K562 (cell line): ENCODE measurements at regions not wholly inside any gene's neighbourhood (a gene's known extent, or its start where the extent isn't known, plus 50 kb on each side); places are given as distances from the start of the nearest gene placed in this dataset.

Experiments
- ATAC-seq: fragments of 200-7000 bp; cut with Tn5 transposase; 3 replicates; pipeline ENCODE4 v1.9.1; 2020; ENCODE audit warnings: moderate library complexity
- BruUV-seq: library from RNA; stranded (reverse); fragments of 400-500 nt; replicated peaks from 2 replicates; lab custom pipeline; 2021; lab: Mats Ljungman, UMichigan
- CTCF ChIA-PET: fragments of 300-600 bp; formaldehyde crosslinking; extraction: SDS; loops from one replicate; lab custom pipeline; 2021; ENCODE audit warnings: low intra/inter-chr PET ratio; lab: Yijun Ruan, JAX
- POLR2A ChIA-PET: fragments of 300-600, 350-650 bp; sonication (Branson Sonifier 250); formaldehyde crosslinking; extraction: SDS; loops from one replicate; lab custom pipeline; 2021; ENCODE audit warnings: antibody characterized with exemption, inconsistent platforms; lab: Yijun Ruan, JAX
- DNase-seq, 4 experiments: peaks; one replicate each; pipeline versions ENCODE4 v3.0.0 to v3.0.0-alpha.2; 2011 to 2018; ENCODE audit warnings: low spot score in 3 of 4, mixed read lengths in 3 of 4; ENCODE audit errors: extremely low read depth in 1 of 4
- FAIRE-seq: peaks from 2 replicates; lab custom pipeline; 2011; peaks lifted over from hg19 to GRCh38; lab: Jason Lieb, UNC
- H2AFZ ChIP-seq: 2 replicates; pipeline ENCODE4 v1.6.0; 2011; ENCODE audit warnings: low read depth, low read length, control low read depth, inconsistent platforms
- H3K27ac ChIP-seq: fragments of 200-600 bp; 3 replicates; pipeline ENCODE4 v1.8.0; 2011; ENCODE audit warnings: low read depth, mild to moderate bottlenecking, control low read depth, inconsistent platforms, low read length, moderate library complexity, mixed read lengths; ENCODE audit errors: extremely low read depth
- H3K27me3 ChIP-seq, 2 experiments: fragments of 300-600 bp in 1 of 2; 2 replicates in 1 of 2; 3 replicates in 1 of 2; pipeline versions ENCODE4 v1.6.0 to v1.8.0; 2011; ENCODE audit warnings: inconsistent platforms in 2 of 2, low read length in 2 of 2, mild to moderate bottlenecking in 1 of 2, mixed read lengths in 1 of 2, moderate library complexity in 1 of 2; ENCODE audit not compliant: control insufficient read depth in 2 of 2, insufficient read depth in 2 of 2
- H3K36me3 ChIP-seq: fragments of 300-600 bp; 3 replicates; pipeline ENCODE4 v1.8.0; 2011; ENCODE audit warnings: mild to moderate bottlenecking, low read length, inconsistent platforms; ENCODE audit not compliant: control insufficient read depth, insufficient read depth
- H3K4me1 ChIP-seq, 2 experiments: fragments of 200-600 bp in 1 of 2; replicated peaks in 1 of 2; 2 replicates in 1 of 2; 3 replicates in 1 of 2; pipeline versions ENCODE4 v1.5.1 to v1.8.0; 2011; ENCODE audit warnings: inconsistent platforms in 2 of 2, low read length in 2 of 2, mild to moderate bottlenecking in 1 of 2, mixed read lengths in 1 of 2, moderate library complexity in 1 of 2; ENCODE audit not compliant: control insufficient read depth in 2 of 2, insufficient read depth in 2 of 2
- H3K4me2 ChIP-seq: 2 replicates; pipeline ENCODE4 v1.6.1; 2011; ENCODE audit warnings: low read length, control low read depth, inconsistent platforms, mixed read lengths; ENCODE audit not compliant: insufficient read depth
- H3K4me3 ChIP-seq: fragments of 200-600 bp; sonication (generic), shearing (Covaris generic); 2 replicates; pipeline ENCODE4 v1.5.1; 2016; ENCODE audit warnings: control low read depth, inconsistent platforms
- H3K79me2 ChIP-seq: fragments of 200-600 bp; 3 replicates; pipeline ENCODE4 v1.8.0; 2011; ENCODE audit warnings: low read length, inconsistent platforms; ENCODE audit not compliant: control insufficient read depth, insufficient read depth
- H3K9ac ChIP-seq, 2 experiments: 2 replicates each; pipeline versions ENCODE4 v1.6.0 to v1.6.1; 2011; ENCODE audit warnings: low read depth in 2 of 2, low read length in 2 of 2, control low read depth in 1 of 2, inconsistent platforms in 1 of 2, mild to moderate bottlenecking in 1 of 2, mixed read lengths in 1 of 2; ENCODE audit not compliant: insufficient read depth in 1 of 2
- H3K9me1 ChIP-seq: one replicate; pipeline ENCODE4 v1.6.0; 2011; ENCODE audit warnings: inconsistent platforms, mild to moderate bottlenecking, low read length, moderate library complexity; ENCODE audit not compliant: control insufficient read depth, insufficient read depth
- H3K9me3 ChIP-seq: replicated peaks from 2 replicates; pipeline ENCODE4 v1.5.1; 2011; ENCODE audit warnings: low read depth, low read length, inconsistent platforms; ENCODE audit not compliant: control insufficient read depth, insufficient read depth
- H4K20me1 ChIP-seq: replicated peaks from 2 replicates; pipeline ENCODE4 v1.6.1; 2011; ENCODE audit warnings: low read length, inconsistent platforms, mixed read lengths; ENCODE audit not compliant: control insufficient read depth, insufficient read depth
- BCL6 ChIP-seq: fragments of 250-450 bp; sonication (Bioruptor Pico); IDR thresholded peaks from 2 replicates; pipeline ENCODE4 v1.4.0; 2020
- CCAR2 ChIP-seq: fragments of 200-400 bp; formaldehyde crosslinking; IDR thresholded peaks from 2 replicates; pipeline ENCODE4 v1.6.1; 2017; ENCODE audit warnings: mild to moderate bottlenecking, low read depth, low read length
- CREB1 ChIP-seq, 2 experiments: sonication (generic) in 1 of 2; formaldehyde crosslinking in 1 of 2; IDR thresholded peaks; 2 replicates each; pipeline versions ENCODE4 v1.6.1 to v1.8.0; 2012 to 2022; ENCODE audit warnings: inconsistent platforms in 1 of 2, mild to moderate bottlenecking in 1 of 2, missing genetic modification reagents in 1 of 2, moderate library complexity in 1 of 2
- HCFC1 ChIP-seq: IDR thresholded peaks from 2 replicates; pipeline ENCODE4 v1.6.1; 2012; ENCODE audit warnings: low read depth, low read length, improper control_type of control experiment
- JUND ChIP-seq, 2 experiments: IDR thresholded peaks; 2 replicates in 1 of 2; 3 replicates in 1 of 2; pipeline ENCODE4 v1.6.1; 2011; ENCODE audit warnings: borderline replicate concordance in 2 of 2, low read depth in 2 of 2, low read length in 2 of 2, improper control_type of control experiment in 1 of 2, missing biosample characterization in 1 of 2, missing genetic modification characterization in 1 of 2, missing genetic modification reagents in 1 of 2
- KDM4B ChIP-seq, 2 experiments: fragments of 450-650 bp in 1 of 2; sonication (generic) in 1 of 2; IDR thresholded peaks; 2 replicates each; pipeline ENCODE4 v1.6.1; 2016 to 2017; ENCODE audit warnings: borderline replicate concordance in 2 of 2, antibody characterized with exemption in 1 of 2, low read depth in 1 of 2, mild to moderate bottlenecking in 1 of 2
- MTA1 ChIP-seq: fragments of 450-650 bp; IDR thresholded peaks from 2 replicates; pipeline ENCODE4 v1.6.1; 2017; ENCODE audit warnings: borderline replicate concordance
- PHB ChIP-seq: fragments of 250-450 bp; sonication (Bioruptor Pico); IDR thresholded peaks from 2 replicates; pipeline ENCODE4 v1.5.0; 2021
- PML ChIP-seq: IDR thresholded peaks from 2 replicates; pipeline ENCODE4 v1.6.1; 2012; ENCODE audit warnings: low read length, inconsistent platforms
- RBM34 ChIP-seq: fragments of 200-400 bp; formaldehyde crosslinking; IDR thresholded peaks from 2 replicates; pipeline ENCODE4 v1.6.1; 2018; ENCODE audit warnings: low read length, borderline replicate concordance; ENCODE audit not compliant: insufficient read depth
- SMARCE1 ChIP-seq: fragments of 450-650 bp; IDR thresholded peaks from 2 replicates; pipeline ENCODE4 v1.7.1; 2016; ENCODE audit warnings: mild to moderate bottlenecking
- TARDBP ChIP-seq: fragments of 450-650 bp; IDR thresholded peaks from 2 replicates; pipeline ENCODE4 v1.6.1; 2016
- ZNF146 ChIP-seq: IDR thresholded peaks from one replicate; pipeline ENCODE4 v1.6.1; 2018; ENCODE audit warnings: missing compliant biosample characterization; ENCODE audit not compliant: unreplicated experiment
- ZNF395 ChIP-seq: fragments of 200-800 bp; sonication (Bioruptor generic); IDR thresholded peaks from 2 replicates; pipeline ENCODE4 v1.6.1; 2017; ENCODE audit warnings: missing genetic modification characterization, missing compliant biosample characterization
- ZNF764 ChIP-seq: fragments of 250-450 bp; sonication (Bioruptor Pico); IDR thresholded peaks from 2 replicates; pipeline ENCODE4 v1.4.0; 2020; ENCODE audit warnings: low read depth, mild to moderate bottlenecking, moderate library complexity
- WGBS: fragments of 100-300 bp; shearing (Covaris generic); methylation state at CpG from one replicate; pipeline ENCODE4 v1.1.6; 2016; ENCODE audit warnings: low coverage, mixed read lengths; ENCODE audit not compliant: insufficient coverage; ENCODE audit errors: missing lambda C conversion rate; 5-methylcytosine and 5-hydroxymethylcytosine counted together
- in situ Hi-C: fragments of 300-500 bp; cut with MboI; formaldehyde crosslinking; loops from 4 replicates; pipeline ENCODE4 v1.15.0; 2018; ENCODE audit warnings: inconsistent platforms, mixed read lengths
- intact Hi-C: fragments of 100-400 bp; cut with micrococcal nuclease; formaldehyde crosslinking; loops from 2 replicates; pipeline ENCODE4 v1.14.2; 2022

- Histone ChIP-seq H4K20me1 (no peaks in the 10 kb centered on the region), H2AFZ (no peak overlapping the region), H3K9me3 (no peaks in the 10 kb centered on the region), H3K27ac (no peak overlapping the region), H3K27me3 (no peaks in the 10 kb centered on the region), H3K9ac (no peak overlapping the region), H3K36me3 (no peaks in the 10 kb centered on the region), H3K79me2 (no peaks in the 10 kb centered on the region), H3K4me1 (no peaks in the 10 kb centered on the region), H3K4me3 (no peak overlapping the region), H3K4me2 (no peak overlapping the region), H3K9me1 (no peaks in the 10 kb centered on the region)
- 0% methylated on average over 6 of the region's 6 CpGs for WGBS
- ChIA-PET POLR2A (no interaction called here), CTCF (no interaction called here)
- intact Hi-C loops: no loop called here
- ATAC-seq (no peak), FAIRE-seq (no peak), DNase-seq (no peak)
- BruUV-seq: no TSS peak
- TF ChIP-seq KDM4B (IDR thresholded peaks at IDR 0.05; ENCODE audit: borderline replicate concordance in 2 of 2, low read depth in 1 of 2): no peak
- TF ChIP-seq HCFC1: no peak
- TF ChIP-seq RBM34: no peak
- in situ Hi-C loops: no loop called here
Observed at GRCh38 chr4:164056426-164057142, 562.1 kb downstream of the TMA16 start.

- ChIA-PET POLR2A (no interaction called here), CTCF (no interaction called here)
- FAIRE-seq (no peak), DNase-seq (no peak), ATAC-seq (no peak)
- Histone ChIP-seq H3K9me1 (no peaks in the 10 kb centered on the region), H3K4me1 (no peaks in the 10 kb centered on the region), H3K4me2 (no peak overlapping the region), H3K36me3 (no peaks in the 10 kb centered on the region), H3K4me3 (no peak overlapping the region), H2AFZ (no peak overlapping the region), H3K9ac (no peak overlapping the region), H3K27me3 (no peaks in the 10 kb centered on the region), H3K9me3 (no peaks in the 10 kb centered on the region), H4K20me1 (no peaks in the 10 kb centered on the region), H3K27ac (no peak overlapping the region), H3K79me2 (no peaks in the 10 kb centered on the region)
- WGBS: 2% methylated on average over 5 of the region's 5 CpGs
- in situ Hi-C loops: no loop called here
- BruUV-seq: no TSS peak
- intact Hi-C loops: no loop called here
- TF ChIP-seq ZNF146 (CRISPR knock-in tag): no peak
- TF ChIP-seq CCAR2: no peak
- no peak for TF ChIP-seq ZNF764 (CRISPR knock-in tag)
- TF ChIP-seq JUND (IDR thresholded peaks at IDR 0.05; ENCODE audit: borderline replicate concordance, low read depth, low read length): no peak
- no peak for TF ChIP-seq JUND (tag; IDR thresholded peaks at IDR 0.05; ENCODE audit: borderline replicate concordance, low read depth, low read length)
- TF ChIP-seq ZNF395 (CRISPR knock-in tag): no peak
- TF ChIP-seq TARDBP: no peak
- no peak for TF ChIP-seq SMARCE1
- TF ChIP-seq CREB1 (IDR thresholded peaks at IDR 0.05): no peak
- no peak for TF ChIP-seq CREB1 (CRISPR knock-in tag; IDR thresholded peaks at IDR 0.05)
- no peak for TF ChIP-seq PML
- TF ChIP-seq BCL6: no peak
- TF ChIP-seq PHB (CRISPR knock-in tag): no peak
- no peak for TF ChIP-seq MTA1
Observed at GRCh38 chr4:164058776-164059445, 564.4 kb downstream of the TMA16 start.
